Suprapubic skin (tissue), 3 donors: ENCODE measurements at regions not wholly inside any gene's neighbourhood (a gene's known extent, or its start where the extent isn't known, plus 50 kb on each side); places are given as distances from the start of the nearest gene placed in this dataset.

Experiments
- CTCF ChIP-seq, 2 donors: fragments of 200-600 bp in 1 of 2; fragments of 450-650 bp in 1 of 2; sonication (generic) in 1 of 2; IDR thresholded peaks; one replicate each; pipeline ENCODE4 v1.5.1; 2016 to 2019; ENCODE audit warnings: antibody characterized with exemption in 2 of 2, mild to moderate bottlenecking in 1 of 2, moderate library complexity in 1 of 2
- POLR2AphosphoS5 ChIP-seq, 3 donors: sonication (generic); formaldehyde crosslinking; IDR thresholded peaks; one replicate each; pipeline ENCODE4 v1.6.1; 2017; ENCODE audit warnings: antibody characterized with exemption in 3 of 3

DNA sequence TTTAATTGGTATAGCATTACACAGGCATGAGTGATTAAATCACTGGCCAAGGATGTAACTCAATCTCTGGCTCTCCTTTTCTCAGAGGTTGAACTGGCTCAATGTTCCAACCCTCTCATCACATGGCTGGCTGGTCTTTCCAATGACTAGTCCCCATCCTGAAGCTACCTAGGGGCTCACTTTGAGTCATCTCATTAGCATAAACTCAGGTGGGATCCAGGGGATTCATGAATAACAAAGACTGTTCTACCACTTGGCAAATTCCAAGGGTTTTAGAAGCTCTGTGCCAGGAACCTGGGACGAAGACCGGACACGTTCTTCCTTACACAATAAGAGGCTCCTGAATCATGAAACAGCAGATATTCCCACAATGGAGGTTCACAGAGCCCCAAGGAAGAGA, 145.0 kb upstream of the SPATS2L start:
- TF ChIP-seq CTCF (IDR thresholded peaks at IDR 0.05) (no peak), POLR2AphosphoS5 (IDR thresholded peaks at IDR 0.05) (no peak)
